Ectodermal cell (in vitro differentiated cells): ENCODE measurements at regions not wholly inside any gene's neighbourhood (a gene's known extent, or its start where the extent isn't known, plus 50 kb on each side); places are given as distances from the start of the nearest gene placed in this dataset.
"Not testable (repeated sequence)": the region's sequence is repeated elsewhere in the genome, so short reads cannot be mapped to it uniquely, and the experiment has no call there.

Experiments used
- H3K27ac ChIP-seq: 2 replicates; pipeline ENCODE4 v1.7.0; 2013; ENCODE audit warnings: mild to moderate bottlenecking, low read depth, low read length; ENCODE audit not compliant: insufficient read depth, poor library complexity, severe bottlenecking
- H3K27me3 ChIP-seq: 2 replicates; pipeline ENCODE4 v1.7.0; 2013; ENCODE audit warnings: mild to moderate bottlenecking, low read length; ENCODE audit not compliant: insufficient read depth, control insufficient read depth, poor library complexity, severe bottlenecking
- H3K36me3 ChIP-seq: one replicate; pipeline ENCODE4 v1.7.0; 2013; ENCODE audit warnings: low read length; ENCODE audit not compliant: control insufficient read depth, insufficient read depth
- H3K4me1 ChIP-seq: one replicate; pipeline ENCODE4 v1.7.0; 2013; ENCODE audit warnings: low read length; ENCODE audit not compliant: control insufficient read depth, insufficient read depth
- H3K4me3 ChIP-seq: 2 replicates; pipeline ENCODE4 v1.7.0; 2013; ENCODE audit warnings: low read depth, low read length, control low read depth; ENCODE audit not compliant: insufficient read depth
- H3K9me3 ChIP-seq: 2 replicates; pipeline ENCODE4 v1.7.0; 2013; ENCODE audit warnings: mild to moderate bottlenecking, low read length, moderate library complexity; ENCODE audit not compliant: control insufficient read depth
- WGBS, 2 experiments: methylation state at CpG; one replicate each; pipeline ENCODE4 v1.1.7; 2013; ENCODE audit warnings: missing lambda C conversion rate in 2 of 2; 5-methylcytosine and 5-hydroxymethylcytosine counted together

DNA sequence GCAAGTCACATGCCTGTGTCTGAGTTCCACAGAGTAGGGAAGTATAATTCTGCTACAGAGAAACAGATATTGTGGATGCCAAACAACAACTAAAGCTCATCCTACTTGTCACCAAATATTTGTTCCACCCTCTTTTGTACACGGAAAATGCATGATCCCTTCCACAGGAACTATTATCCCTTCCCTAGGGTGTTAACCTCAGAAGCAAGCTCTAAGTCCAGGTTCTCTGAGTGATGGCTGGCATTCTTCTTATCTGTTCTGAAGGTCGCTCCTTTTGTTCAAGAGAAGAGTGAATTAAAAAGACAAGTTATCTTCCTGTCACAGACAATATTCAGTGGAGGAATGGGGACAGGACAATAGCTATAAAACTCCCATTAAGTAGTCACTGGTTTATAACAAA lies 460.1 kb upstream of the GCFC2 start:
- H3K4me1 ChIP-seq = no peaks in the 10 kb centered on the region
- H3K36me3 ChIP-seq = no peaks in the 10 kb centered on the region
- H3K27me3 ChIP-seq = no peaks in the 10 kb centered on the region
- H3K4me3 ChIP-seq = no peak overlapping the region
- no peak overlapping the region for H3K27ac ChIP-seq
- H3K9me3 ChIP-seq = no peaks in the 10 kb centered on the region
- 86 to 95% methylated on average over 2 of the region's 2 CpGs for WGBS, 2 experiments

DNA sequence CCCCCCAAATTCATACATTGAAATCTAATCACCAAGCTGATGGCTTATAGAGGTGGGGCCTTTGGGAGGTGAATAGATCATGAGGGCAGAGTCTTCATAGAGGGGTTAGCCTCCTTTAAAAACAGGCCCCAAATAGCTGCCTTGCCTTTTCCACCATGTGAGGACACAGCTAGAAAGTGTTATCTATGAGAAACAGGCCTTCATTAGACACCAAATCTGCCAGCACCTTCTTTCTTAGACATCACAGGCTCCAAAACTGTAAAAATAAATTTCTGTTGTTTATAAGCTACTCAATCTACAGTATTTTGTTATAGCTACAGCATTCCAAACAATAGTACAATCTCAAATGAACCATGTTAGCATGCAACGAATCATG lies 459.3 kb upstream of the GCFC2 start:
- Histone ChIP-seq H3K9me3 (no peaks in the 10 kb centered on the region), H3K36me3 (no peaks in the 10 kb centered on the region), H3K4me1 (no peaks in the 10 kb centered on the region), H3K4me3 (no peak overlapping the region), H3K27ac (no peak overlapping the region), H3K27me3 (no peaks in the 10 kb centered on the region)
- 100% methylated on average over 1 of the region's 1 CpG; no CpG with 5 or more reads in 1 of the 2 experiments for WGBS, 2 experiments

- no peak overlapping the region for H3K4me3 ChIP-seq
- no peak overlapping the region for H3K27ac ChIP-seq
- no peaks in the 10 kb centered on the region for H3K9me3 ChIP-seq
- no peaks in the 10 kb centered on the region for H3K27me3 ChIP-seq
- H3K4me1 ChIP-seq = no peaks in the 10 kb centered on the region
- H3K36me3 ChIP-seq = no peaks in the 10 kb centered on the region
- WGBS, 2 experiments = 83% methylated on average over 1 of the region's 2 CpGs; no CpG with 5 or more reads in 1 of the 2 experiments
Measured at GRCh38 chr2:76169276-76170008, 458.7 kb upstream of the GCFC2 start.

DNA sequence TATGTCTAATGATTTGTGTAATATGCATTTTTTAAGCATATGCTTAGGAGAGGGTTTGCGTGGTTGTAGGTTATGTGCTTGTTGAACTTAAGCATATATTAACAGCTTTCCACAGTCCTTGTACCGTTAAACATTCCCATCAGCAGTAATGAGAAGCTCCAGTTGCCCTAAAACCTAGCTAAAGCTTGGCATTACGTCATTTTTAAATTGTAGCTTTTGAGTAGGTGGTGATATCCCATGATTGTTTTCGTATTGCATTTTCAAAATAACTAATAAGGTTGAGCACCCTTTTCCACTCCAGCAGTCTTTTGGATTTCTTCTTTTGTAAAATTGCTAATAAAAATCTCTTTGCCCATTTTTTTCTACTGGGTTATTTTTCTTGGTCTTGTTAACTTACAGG lies 453.1 kb upstream of the GCFC2 start:
- Histone ChIP-seq H3K4me1 (no peaks in the 10 kb centered on the region), H3K36me3 (no peaks in the 10 kb centered on the region), H3K27me3 (no peaks in the 10 kb centered on the region), H3K4me3 (no peak overlapping the region), H3K27ac (no peak overlapping the region), H3K9me3 (no peaks in the 10 kb centered on the region)
- WGBS, 2 experiments = 95% methylated on average over 4 of the region's 4 CpGs; no CpG with 5 or more reads in 1 of the 2 experiments

- H3K36me3 ChIP-seq = no peaks in the 10 kb centered on the region
- WGBS, 2 experiments = 93 to 100% methylated on average over 3 of the region's 3 CpGs
- H3K27ac ChIP-seq = no peak overlapping the region
- H3K9me3 ChIP-seq = no peaks in the 10 kb centered on the region
- no peaks in the 10 kb centered on the region for H3K4me1 ChIP-seq
- H3K27me3 ChIP-seq = no peaks in the 10 kb centered on the region
- H3K4me3 ChIP-seq = no peak overlapping the region
Measured at GRCh38 chr2:76160670-76161069, 450.0 kb upstream of the GCFC2 start.

DNA sequence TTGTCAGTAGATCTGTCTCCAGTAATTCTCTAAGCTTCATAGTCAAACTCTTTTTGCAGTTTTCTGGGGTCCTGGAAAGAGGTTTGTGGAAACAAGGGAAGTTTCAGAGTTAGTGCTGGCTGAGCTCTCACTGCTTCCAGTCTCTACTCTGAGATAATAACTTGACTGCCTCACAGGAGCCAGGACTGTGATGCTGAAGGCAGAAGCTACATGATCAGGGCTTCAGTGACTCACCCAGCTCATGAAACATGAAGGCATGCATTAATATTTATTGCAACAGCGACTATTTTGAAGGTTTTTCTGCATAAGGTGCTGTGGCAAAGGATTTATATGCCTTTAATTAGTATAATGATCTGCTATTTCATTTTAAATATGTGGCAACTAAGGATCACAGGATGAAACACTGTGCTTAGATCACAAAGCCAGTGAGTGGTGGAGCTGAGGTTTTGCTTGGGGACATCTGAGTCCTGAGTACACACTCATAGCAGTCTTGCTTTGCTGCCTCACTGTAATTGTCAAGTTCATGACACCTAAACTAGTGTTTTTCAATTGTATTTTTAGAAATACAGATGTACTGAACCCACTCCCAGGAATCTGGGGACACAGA lies 448.4 kb upstream of the GCFC2 start:
- WGBS, 2 experiments = 85% methylated on average over 1 of the region's 1 CpG; no CpG with 5 or more reads in 1 of the 2 experiments
- H3K27ac ChIP-seq = no peak overlapping the region

GRCh38 chr2:76157531-76157930 lies 446.8 kb upstream of the GCFC2 start:
- Histone ChIP-seq H3K4me3 (no peak overlapping the region), H3K9me3 (no peaks in the 10 kb centered on the region), H3K4me1 (no peaks in the 10 kb centered on the region), H3K36me3 (no peaks in the 10 kb centered on the region), H3K27me3 (no peaks in the 10 kb centered on the region), H3K27ac (no peak overlapping the region)
- WGBS, 2 experiments = 95 to 97% methylated on average over 2 of the region's 2 CpGs

More for the DNA sequence above, 448.4 kb upstream of the GCFC2 start:
- Histone ChIP-seq H3K27me3 (no peaks in the 10 kb centered on the region), H3K36me3 (no peaks in the 10 kb centered on the region), H3K4me1 (no peaks in the 10 kb centered on the region), H3K9me3 (no peaks in the 10 kb centered on the region), H3K4me3 (no peak overlapping the region)

- Histone ChIP-seq H3K9me3 (no peaks in the 10 kb centered on the region), H3K36me3 (no peaks in the 10 kb centered on the region), H3K4me1 (no peaks in the 10 kb centered on the region), H3K4me3 (no peak overlapping the region), H3K27ac (no peak overlapping the region), H3K27me3 (no peaks in the 10 kb centered on the region)
- WGBS, 2 experiments = 85 to 89% methylated on average over 2 of the region's 3 CpGs
Measured at GRCh38 chr2:76154981-76155380, 444.3 kb upstream of the GCFC2 start.

DNA sequence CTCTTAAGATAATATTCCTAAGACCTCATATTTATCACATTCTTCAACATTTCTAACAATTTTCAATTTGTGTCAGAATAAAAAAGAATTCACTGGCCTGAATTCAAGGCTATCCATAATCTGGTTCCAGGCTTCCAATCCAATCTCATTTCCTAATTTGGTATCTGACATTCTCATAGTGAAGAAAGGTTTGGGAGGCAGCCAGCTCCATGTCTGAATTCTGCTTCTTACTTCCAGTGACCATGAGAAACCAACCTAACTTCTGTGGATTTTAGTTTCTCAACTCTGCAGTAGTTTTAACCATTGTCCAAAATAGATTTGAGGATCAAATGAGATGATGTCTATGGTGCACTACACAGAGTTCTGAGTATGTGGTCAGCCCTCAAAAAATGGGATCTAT lies 439.1 kb upstream of the GCFC2 start:
- no peak overlapping the region for H3K4me3 ChIP-seq
- H3K27ac ChIP-seq = no peak overlapping the region
- H3K9me3 ChIP-seq = no peaks in the 10 kb centered on the region
- no peaks in the 10 kb centered on the region for H3K27me3 ChIP-seq
- no peaks in the 10 kb centered on the region for H3K4me1 ChIP-seq
- H3K36me3 ChIP-seq = no peaks in the 10 kb centered on the region

- WGBS, 2 experiments = 65 to 73% methylated on average over 3 of the region's 3 CpGs
- not testable (repeated sequence) for H3K9me3 ChIP-seq, H3K27ac ChIP-seq, H3K36me3 ChIP-seq, H3K4me1 ChIP-seq, H3K27me3 ChIP-seq, H3K4me3 ChIP-seq
Measured at GRCh38 chr2:76139303-76139702, 428.6 kb upstream of the GCFC2 start.
